Pons (tissue), 1 donor: ENCODE measurements at regions not wholly inside any gene's neighbourhood (a gene's known extent, or its start where the extent isn't known, plus 50 kb on each side); places are given as distances from the start of the nearest gene placed in this dataset.
A peak's percentile ranks its signal among the peaks of the same experiment; 100 is the strongest.
"Not testable (repeated sequence)": the region's sequence is repeated elsewhere in the genome, so short reads cannot be mapped to it uniquely, and the experiment has no call there.

ENCODE experiments used
- DNase-seq: peaks from one replicate; pipeline ENCODE4 v3.0.0-alpha.2; 2016; ENCODE audit warnings: low spot score

DNA sequence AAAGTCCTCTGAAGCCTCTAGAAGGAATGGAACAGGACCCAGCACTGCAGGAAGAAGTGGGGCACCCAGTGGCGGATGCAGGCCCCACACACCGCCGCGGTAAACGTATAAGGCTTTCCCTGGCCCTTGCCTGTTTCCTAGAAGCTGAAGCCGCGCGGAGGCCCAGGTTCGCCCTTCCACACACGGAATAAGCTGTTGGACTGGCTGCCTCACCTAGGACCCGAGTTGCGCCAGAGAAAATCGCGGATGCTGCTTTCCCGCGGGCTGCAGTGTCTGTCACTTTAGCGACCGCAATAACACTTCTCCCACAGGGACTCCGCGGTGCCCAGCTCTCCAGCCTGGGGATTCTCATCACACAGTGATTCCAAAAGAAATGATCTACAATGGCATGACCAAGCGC lies 1736.9 kb downstream of the TP53TG3F start:
- no peak for DNase-seq

- no peak for DNase-seq
Observed at GRCh38 chr16:35197656-35198055, 1738.2 kb downstream of the TP53TG3F start.

- DNase-seq, result no peak
Observed at GRCh38 chr16:35198223-35199199, 1739.1 kb downstream of the TP53TG3F start.

- DNase-seq, result no peak
Observed at GRCh38 chr16:35200662-35201061, 1741.2 kb downstream of the TP53TG3F start.

DNA sequence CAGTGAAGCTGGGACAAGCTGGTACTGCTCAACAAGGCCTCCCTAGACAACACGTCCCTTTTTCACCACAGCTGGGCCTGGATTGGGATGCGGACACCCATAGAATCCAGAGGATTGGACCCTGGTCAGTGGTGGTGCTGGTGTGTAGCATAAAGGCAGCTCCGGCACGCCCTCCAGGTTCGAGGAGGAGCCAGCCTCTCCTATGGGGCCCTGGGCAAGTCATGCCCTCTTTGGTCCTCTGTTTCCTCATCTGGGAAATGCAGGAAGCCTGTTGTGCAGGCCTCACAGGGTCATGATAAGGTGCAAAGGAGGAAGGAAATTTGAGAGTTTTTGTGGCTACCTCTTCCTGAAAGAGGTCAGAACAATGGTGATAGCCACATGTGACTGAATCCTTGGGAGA lies 1741.7 kb downstream of the TP53TG3F start:
- no peak for DNase-seq

GRCh38 chr16:35203636-35204035 lies 1744.2 kb downstream of the TP53TG3F start:
- no peak for DNase-seq

- DNase-seq, result peak; percentile 12
Observed at GRCh38 chr16:35207059-35207999, 1747.9 kb downstream of the TP53TG3F start.

DNA sequence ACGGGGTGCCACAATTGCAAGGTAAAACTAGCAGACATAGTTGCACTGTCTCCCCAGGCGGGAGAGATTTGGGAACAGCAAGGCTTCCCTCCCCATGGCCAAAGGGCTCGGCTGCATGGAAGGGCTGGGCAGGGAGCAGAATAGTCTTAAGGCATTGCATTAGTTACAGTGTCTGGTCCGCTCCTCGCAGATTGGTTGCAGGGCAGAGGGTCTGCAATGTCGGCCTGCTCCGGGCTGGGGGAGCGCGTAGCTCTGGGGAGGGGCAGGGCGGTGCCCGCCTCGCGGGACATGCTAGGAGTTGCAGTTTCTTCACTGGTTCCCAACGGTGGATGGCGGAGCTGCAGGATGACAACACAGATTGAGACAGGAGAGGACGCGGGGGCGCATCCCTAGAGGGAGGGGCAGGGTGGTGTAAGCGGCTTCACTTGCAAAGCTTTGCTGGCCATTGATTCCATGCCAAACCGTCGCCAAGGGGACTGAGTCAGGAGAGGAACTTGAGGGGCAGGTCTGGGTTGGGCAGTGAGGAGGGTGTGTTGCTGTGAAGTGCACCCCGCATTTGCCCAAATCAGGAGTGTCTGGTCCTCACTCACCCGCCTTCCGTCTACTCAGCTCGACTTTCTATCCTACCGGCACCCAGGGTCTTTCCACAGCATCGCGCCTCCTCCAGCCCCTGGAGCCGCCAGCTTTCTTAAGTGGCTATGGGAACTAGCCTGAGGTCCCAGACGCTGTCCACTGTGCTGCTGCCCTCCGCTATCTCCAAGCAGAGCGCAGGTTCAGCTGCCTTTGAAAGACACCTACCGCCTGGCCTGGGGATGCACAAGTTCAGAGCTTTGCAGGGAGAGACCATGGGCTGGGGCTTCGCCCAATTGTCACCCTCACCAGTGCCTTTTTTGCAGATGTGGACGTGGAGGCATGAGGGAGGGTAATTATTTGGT lies 1748.9 kb downstream of the TP53TG3F start:
- DNase-seq, result no peak

- peak; percentile 5 for DNase-seq
Observed at GRCh38 chr16:35210681-35211433, 1751.4 kb downstream of the TP53TG3F start.

DNA sequence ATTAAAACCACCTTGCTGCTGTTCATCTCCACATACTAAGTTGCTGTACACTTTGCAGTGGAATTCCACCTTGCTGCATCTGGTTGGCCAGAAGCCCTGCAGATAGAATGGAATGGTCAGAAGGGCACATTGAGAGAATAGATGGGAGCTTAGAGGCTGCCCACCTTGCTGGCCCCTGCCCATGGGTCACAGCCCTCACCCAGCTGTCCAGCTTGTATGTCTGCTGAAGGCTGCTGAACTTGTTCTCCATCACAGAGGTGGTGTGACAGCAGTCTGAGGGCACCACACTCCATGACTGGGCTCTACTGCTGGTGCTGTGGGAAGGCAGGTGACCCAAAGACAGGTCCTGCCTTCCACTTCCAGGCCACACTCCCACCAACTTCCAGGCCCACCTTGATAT lies 1755.4 kb downstream of the TP53TG3F start:
- no peak for DNase-seq

- no peak for DNase-seq
Observed at GRCh38 chr16:35215287-35215686, 1755.9 kb downstream of the TP53TG3F start.

GRCh38 chr16:35216261-35216660 lies 1756.8 kb downstream of the TP53TG3F start:
- not testable (repeated sequence) for DNase-seq

- no peak for DNase-seq
Observed at GRCh38 chr16:35221482-35222185, 1762.2 kb downstream of the TP53TG3F start.

GRCh38 chr16:35234679-35235078 lies 1775.3 kb downstream of the TP53TG3F start:
- no peak for DNase-seq

DNA sequence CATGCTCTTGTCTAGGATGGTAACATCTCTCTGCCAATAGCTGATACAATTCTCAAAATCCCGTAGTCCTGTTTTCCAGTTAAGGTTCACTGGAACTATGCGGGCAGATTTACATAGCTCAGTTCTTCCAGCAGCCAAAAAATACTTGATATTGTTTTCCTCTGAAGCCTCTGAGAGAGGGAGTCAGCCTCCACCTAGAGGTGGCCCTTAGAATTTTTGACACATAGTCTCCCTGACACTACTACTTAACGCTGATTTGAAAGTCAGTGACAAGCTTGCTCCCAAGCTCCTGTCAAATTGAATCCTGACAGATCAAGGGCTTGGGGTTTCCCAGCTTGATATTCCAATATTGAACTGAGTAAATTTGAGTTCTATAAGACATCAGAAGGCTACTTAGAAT lies 1780.1 kb downstream of the TP53TG3F start:
- DNase-seq, result no peak

DNA sequence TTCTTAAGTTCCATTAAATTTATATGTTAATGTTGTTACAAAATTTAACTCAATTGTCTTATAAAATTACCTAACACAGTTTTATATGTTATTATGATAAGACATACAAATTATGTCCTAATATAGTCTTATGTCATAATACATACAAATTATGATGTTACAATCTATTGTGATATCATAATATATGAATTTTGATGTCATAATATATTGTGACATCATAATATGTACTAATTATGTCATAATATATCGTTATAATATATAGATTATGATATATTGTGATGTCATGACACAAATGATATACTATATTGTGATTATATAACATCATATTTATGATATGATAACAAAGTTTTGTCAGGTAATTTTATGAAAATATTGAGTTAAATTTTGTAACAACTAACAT lies 1789.6 kb downstream of the TP53TG3F start:
- no peak for DNase-seq

DNA sequence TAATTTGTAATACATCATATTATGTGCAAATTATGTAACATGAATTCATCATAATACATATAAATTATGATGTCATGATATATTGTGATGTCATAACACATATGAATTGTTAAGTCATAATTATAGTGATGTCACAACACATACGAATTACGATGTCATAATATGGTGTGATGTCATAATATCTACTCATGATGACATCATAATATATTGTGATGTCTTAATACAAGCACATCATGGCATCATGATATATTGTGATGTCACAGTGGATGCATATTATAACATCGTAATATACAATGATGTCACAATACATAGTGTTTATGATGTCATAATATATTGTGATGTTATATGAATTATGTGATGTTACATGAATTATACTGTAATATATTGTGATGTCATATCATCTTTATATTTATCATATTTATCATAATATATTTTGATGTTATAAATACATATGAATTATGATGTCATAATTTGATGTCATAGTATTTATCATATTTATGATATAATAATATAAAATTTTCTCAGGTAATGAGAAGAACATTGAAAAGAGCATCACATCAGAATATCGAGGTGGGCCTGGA lies 1793.0 kb downstream of the TP53TG3F start:
- DNase-seq, result no peak

DNA sequence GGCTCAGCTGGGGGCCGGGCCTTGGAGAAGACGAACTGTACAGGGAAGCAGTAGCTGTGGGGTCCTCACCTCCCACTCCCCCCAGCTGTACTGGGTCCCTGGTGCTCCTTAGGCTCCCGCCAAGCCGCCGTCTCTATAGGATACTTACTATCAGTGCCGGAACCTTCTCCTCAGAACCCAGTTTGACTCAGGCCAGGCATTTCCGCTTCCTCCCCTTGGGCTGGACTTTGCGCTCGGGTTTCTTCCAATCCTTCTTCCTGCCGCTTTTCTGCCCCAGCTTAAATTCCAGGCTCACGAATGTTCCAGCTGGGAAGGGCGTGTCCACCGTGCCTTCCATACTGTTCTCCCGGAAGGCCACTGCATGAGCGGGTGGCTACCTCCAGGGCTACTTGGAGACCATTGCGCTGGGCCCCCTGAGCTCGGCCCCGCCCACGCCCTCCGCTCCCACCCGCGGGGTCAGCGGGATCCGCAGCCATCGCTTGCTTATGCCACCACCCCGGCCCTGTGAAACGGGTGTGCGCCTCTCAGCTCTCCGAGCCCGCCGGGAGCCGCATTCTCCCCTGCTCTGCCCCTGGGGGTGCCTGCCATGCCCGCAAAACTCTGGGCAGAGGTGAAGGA lies 1795.9 kb downstream of the TP53TG3F start:
- no peak for DNase-seq

GRCh38 chr16:35255816-35256215 lies 1796.4 kb downstream of the TP53TG3F start:
- DNase-seq, result no peak
